ENCODE measurements at regions not wholly inside any gene's neighbourhood (a gene's known extent, or its start where the extent isn't known, plus 50 kb on each side); places are given as distances from the start of the nearest gene placed in this dataset.
A peak's percentile ranks its signal among the peaks of the same experiment; 100 is the strongest.

DNA sequence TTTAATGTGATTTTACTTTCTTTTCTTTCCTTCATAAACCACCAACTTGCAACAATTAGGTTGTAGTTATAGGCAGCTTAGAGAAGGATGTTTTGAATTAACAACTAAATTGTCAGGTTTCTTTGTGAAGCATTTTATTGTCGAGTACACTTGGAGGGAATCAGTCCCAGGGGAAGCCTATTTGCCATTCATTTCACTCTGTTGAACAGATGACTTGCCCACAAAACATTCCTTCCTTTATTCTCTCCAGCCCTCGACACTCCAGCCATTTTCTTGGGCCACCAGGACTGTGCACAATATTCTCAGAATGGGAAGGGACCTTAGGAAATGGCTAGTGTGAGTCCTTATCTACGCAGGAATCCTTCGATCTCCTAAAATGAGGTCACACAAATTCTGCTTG, 620.6 kb downstream of the SOX6 start:
- Mint-ChIP-seq H3K4me3 (no peak overlapping the region), H3K4me1 (ENCODE audit: low read depth) (no peaks in the 10 kb centered on the region), H3K36me3 (no peaks in the 10 kb centered on the region), H3K9me3 (no peaks in the 10 kb centered on the region), H3K27me3 (no peaks in the 10 kb centered on the region), H3K27ac (no peak overlapping the region)
- POLR2A ChIA-PET: no interaction called here
- no peak for DNase-seq
- intact Hi-C loops (cut with micrococcal nuclease): no loop called here
- CTCF ChIA-PET: no interaction called here

DNA sequence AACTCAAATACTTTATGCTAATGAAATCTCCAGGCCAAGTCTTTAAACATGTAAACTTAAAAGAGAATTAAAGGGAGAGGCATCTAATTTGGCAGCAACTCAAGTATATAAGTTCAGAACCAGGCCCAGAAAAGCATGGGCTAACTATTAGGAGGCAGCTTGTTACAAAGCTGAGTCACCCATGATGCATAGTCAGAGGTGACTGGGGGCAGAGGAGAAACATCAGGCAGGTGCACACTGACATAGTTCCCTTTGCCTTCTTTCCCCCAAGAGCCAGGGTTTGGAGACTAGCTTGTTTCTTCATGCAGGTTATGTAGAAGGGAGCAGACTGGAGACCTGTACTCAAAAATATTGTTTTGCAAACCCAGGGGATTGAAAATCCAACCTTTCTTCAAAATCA, 619.0 kb downstream of the SOX6 start:
- Mint-ChIP-seq H3K27ac (no peak overlapping the region), H3K4me3 (no peak overlapping the region), H3K9me3 (no peaks in the 10 kb centered on the region), H3K4me1 (ENCODE audit: low read depth) (no peaks in the 10 kb centered on the region), H3K36me3 (no peaks in the 10 kb centered on the region), H3K27me3 (no peaks in the 10 kb centered on the region)
- intact Hi-C loops (cut with micrococcal nuclease): no loop called here
- ChIA-PET CTCF (no interaction called here), POLR2A (no interaction called here)
- no peak for DNase-seq

DNA sequence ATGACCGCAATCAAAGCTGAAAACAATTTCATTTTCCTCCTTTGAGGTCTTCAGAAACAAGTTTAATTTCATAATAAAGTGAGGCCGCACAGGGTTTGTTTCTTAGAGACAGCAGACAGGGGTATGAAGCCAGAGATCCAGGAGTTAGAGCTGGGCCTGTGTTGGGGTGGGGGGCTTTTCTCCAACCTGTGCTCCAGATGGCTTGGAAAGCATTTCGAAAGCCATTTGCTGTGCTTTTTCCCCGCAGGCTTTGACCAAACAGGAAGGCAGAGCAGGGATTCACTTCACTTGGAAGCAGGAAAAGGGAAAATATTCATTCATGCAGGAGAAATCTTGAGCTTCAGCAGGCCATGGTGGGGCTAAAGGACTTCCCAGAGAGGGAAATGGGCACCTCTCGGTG, 617.4 kb downstream of the SOX6 start:
- Mint-ChIP-seq H3K4me3 (no peak overlapping the region), H3K36me3 (no peaks in the 10 kb centered on the region), H3K4me1 (ENCODE audit: low read depth) (no peaks in the 10 kb centered on the region), H3K27me3 (no peaks in the 10 kb centered on the region), H3K9me3 (no peaks in the 10 kb centered on the region), H3K27ac (no peak overlapping the region)
- intact Hi-C loops (cut with micrococcal nuclease): no loop called here
- CTCF ChIA-PET: no interaction called here
- DNase-seq: no peak
- POLR2A ChIA-PET: no interaction called here

DNA sequence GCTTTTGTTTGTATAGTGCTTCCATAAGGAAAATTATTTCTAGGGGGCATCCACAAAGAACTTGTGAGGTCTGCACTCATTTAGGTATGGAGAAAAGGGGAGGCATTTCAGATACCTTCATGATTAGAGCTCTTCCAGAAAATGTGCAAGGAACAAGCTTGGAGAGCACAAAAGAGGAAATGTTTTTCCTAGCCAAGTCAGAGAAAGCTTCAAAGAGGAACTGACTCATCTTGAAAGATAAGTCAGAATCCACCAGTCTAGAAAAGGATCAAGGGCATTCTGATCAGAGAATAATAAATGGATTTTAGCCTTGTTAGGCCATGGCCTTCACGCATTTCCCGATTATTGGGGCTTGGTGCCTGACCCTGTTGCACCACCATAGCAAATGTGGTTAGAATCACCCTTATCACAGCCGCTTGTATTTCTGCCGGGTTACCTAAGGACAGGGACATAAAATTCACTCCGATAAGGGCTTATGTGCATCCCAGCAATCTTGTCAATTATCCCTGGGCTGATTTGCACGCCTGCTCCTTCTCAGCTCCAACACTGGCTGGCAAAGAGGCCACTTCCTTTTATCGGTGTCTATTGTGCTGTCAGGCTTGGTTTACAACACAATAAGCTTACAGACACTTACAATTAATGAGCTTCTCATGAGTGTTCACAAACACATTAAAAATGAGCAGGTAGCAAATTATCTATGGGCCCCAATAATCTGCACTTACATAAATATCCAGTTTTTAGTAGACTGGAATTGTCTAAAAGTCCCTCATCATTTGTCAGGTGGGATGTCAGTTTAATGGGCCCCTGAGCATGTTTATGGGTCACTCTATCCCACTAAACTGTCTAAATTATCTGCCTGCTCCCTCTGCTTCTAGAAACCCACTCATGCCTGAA, 613.5 kb downstream of the SOX6 start:
- intact Hi-C loops (cut with micrococcal nuclease): no loop called here
- Mint-ChIP-seq H3K4me1 (ENCODE audit: low read depth) (no peaks in the 10 kb centered on the region), H3K36me3 (no peaks in the 10 kb centered on the region), H3K4me3 (no peak overlapping the region), H3K9me3 (no peaks in the 10 kb centered on the region), H3K27me3 (no peaks in the 10 kb centered on the region), H3K27ac (no peak overlapping the region)
- CTCF ChIA-PET: no interaction called here
- no peak for DNase-seq
- POLR2A ChIA-PET: no interaction called here

DNA sequence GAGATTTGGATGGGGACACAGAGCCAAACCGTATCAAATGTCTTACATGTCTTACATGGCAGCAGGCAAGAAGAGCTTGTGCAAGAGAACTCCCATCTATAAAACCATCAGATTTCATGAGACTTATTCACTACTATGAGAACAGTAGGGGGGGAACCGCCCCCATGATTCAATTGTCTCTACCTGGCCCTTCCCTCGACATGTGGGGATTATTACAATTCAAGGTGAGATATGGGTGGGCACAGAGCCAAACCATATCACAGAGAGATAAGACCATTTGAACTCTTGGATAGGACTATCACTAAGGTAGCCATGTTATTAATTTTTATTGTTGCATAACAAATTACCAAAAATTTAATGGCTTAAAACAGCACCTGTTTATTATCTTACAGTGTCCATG, 611.7 kb downstream of the SOX6 start:
- intact Hi-C loops (cut with micrococcal nuclease): no loop called here
- ChIA-PET CTCF (no interaction called here), POLR2A (no interaction called here)
- no peaks in the 10 kb centered on the region for H3K9me3 Mint-ChIP-seq
- no peak overlapping the region for H3K27ac Mint-ChIP-seq
- H3K27me3 Mint-ChIP-seq: no peaks in the 10 kb centered on the region
- H3K4me3 Mint-ChIP-seq: no peak overlapping the region
- DNase-seq: no peak
- no peaks in the 10 kb centered on the region for H3K4me1 Mint-ChIP-seq (ENCODE audit: low read depth)
- no peaks in the 10 kb centered on the region for H3K36me3 Mint-ChIP-seq

DNA sequence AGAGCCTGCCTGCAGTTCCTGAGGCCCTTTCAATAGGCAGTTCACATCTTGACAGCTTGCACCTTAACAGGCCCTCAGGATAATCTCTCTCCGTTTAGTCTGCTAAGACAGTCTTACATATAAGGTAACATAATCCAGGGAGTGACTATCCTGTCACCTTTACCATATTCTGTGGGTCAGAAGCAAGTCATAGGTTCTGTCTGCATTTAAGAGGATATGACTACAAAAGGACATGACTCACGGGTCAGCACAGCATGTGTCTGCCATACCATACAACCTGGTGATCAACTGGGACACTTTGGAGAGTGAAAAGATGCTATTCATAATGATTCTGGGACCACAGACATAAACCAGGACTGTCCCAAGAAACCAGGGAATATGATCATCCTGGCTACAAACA, 611.1 kb downstream of the SOX6 start:
- Mint-ChIP-seq H3K9me3 (no peaks in the 10 kb centered on the region), H3K27ac (no peak overlapping the region), H3K27me3 (no peaks in the 10 kb centered on the region), H3K4me3 (no peak overlapping the region), H3K36me3 (no peaks in the 10 kb centered on the region), H3K4me1 (ENCODE audit: low read depth) (no peaks in the 10 kb centered on the region)
- intact Hi-C loops (cut with micrococcal nuclease): no loop called here
- CTCF ChIA-PET: no interaction called here
- POLR2A ChIA-PET: no interaction called here
- DNase-seq: no peak

DNA sequence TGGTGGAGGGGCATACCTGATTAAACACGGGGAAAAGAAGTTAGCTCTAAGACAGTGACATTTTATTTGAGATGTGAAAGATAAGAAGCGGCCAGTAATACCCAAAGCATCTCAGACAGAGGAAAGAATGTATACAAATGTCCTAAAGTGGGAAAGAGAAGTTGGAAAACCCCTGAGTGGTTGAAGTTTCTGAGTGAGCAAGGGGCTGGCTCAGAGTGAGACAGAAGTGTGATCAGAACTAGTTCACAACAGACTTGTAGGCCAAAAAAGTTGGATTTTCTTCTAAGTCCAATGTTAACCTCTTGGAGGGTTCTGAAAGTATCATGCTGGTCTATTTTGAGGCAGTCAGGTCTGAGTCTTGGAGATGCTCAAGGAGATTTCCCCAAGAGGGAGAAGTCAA, 608.7 kb downstream of the SOX6 start:
- Mint-ChIP-seq H3K9me3 (no peaks in the 10 kb centered on the region), H3K27me3 (no peaks in the 10 kb centered on the region), H3K36me3 (no peaks in the 10 kb centered on the region), H3K4me3 (no peak overlapping the region), H3K27ac (no peak overlapping the region), H3K4me1 (ENCODE audit: low read depth) (no peaks in the 10 kb centered on the region)
- POLR2A ChIA-PET: no interaction called here
- CTCF ChIA-PET: no interaction called here
- intact Hi-C loops (cut with micrococcal nuclease): no loop called here
- DNase-seq: no peak

DNA sequence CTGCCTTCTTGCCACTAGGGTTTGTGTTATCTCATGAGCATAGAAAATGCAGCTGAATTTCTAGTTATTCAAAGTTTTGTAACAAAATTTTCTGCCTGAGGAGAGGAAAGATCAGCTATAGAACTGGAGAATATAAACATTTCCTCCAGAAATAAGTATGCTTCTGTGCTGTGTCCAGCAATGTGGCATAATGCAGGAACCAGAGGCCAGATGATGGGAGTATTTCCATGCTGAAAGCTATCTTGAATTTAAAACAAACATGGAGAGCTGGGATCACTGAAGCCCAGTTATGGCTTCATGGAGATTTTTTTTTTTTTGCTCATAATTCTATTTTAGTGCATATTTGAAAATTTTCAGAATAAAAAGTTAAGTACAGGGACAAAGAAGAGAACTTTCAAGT, 608.2 kb downstream of the SOX6 start:
- no peaks in the 10 kb centered on the region for H3K9me3 Mint-ChIP-seq

DNA sequence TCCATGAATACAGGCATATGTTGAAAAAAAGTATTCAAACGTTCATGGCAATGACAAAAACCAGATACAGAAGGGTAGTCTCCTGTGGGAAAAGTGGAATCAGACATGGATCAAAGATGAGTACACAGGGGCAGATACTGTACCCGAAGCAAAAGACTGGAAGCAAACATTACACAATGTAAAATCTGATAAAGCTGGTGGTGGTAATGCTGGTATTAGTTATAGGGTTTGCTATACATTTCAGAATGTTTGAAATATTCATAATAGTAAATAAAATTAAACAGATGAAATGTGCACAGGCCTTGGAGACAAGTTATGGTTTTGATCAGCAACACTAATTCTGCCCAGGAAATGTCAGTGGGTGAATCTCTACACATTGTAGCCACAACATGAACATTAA, 607.6 kb downstream of the SOX6 start:
- ChIA-PET CTCF (no interaction called here), POLR2A (no interaction called here)
- Mint-ChIP-seq H3K27ac (no peak overlapping the region), H3K9me3 (no peaks in the 10 kb centered on the region), H3K4me3 (no peak overlapping the region), H3K4me1 (ENCODE audit: low read depth) (no peaks in the 10 kb centered on the region), H3K27me3 (no peaks in the 10 kb centered on the region), H3K36me3 (no peaks in the 10 kb centered on the region)
- intact Hi-C loops (cut with micrococcal nuclease): no loop called here
- DNase-seq: no peak

More for the DNA sequence above, 608.2 kb downstream of the SOX6 start:
- intact Hi-C loops (cut with micrococcal nuclease): no loop called here
- no peak for DNase-seq
- Mint-ChIP-seq H3K4me3 (no peak overlapping the region), H3K4me1 (ENCODE audit: low read depth) (no peaks in the 10 kb centered on the region), H3K27ac (no peak overlapping the region), H3K27me3 (no peaks in the 10 kb centered on the region), H3K36me3 (no peaks in the 10 kb centered on the region)
- CTCF ChIA-PET: no interaction called here
- POLR2A ChIA-PET: no interaction called here

DNA sequence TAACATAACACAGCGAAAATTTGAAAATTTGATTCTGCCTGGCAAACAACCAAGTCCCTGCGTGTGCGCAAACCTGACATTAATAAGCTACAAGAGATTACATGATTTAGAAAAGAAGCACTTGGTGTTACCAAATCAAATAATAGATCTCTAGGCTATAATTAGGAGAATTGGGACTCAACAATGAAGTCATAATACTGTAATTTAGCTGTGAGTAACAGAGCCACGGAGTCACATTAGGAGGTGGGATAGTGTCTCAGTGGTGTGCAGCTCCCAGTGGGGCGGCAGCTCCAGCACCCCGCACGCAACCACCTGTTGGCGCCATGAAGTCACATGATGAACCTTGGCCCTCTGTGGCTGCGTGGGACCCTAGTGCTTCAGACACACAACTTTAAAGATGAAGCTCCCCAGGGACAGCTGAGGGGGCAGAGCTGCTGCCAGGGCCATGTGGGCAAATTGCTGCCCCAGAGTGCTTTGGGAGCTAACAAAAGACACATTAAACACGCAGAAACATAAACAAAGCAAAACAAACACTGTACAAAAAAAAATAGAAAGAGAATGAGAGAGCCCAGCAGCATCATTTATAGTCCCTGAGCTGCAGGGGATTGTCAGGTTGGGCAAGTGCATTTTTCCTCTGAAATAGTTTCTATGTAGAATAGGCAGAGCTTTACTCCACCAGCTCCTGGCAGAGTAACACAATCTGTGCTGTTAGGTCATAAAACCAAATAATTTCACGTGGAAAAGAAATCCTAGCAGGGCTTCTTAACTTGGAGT, 605.6 kb downstream of the SOX6 start:
- DNase-seq: no peak
- Mint-ChIP-seq H3K9me3 (no peaks in the 10 kb centered on the region), H3K36me3 (no peaks in the 10 kb centered on the region), H3K27ac (no peak overlapping the region), H3K4me3 (no peak overlapping the region), H3K27me3 (no peaks in the 10 kb centered on the region), H3K4me1 (ENCODE audit: low read depth) (no peaks in the 10 kb centered on the region)
- ChIA-PET CTCF (interaction anchor here (0.6 kb wide), 2 partner anchors 220 to 376 kb away, joined by 3 read pairs; no protein-coding TSS in a partner anchor), POLR2A (no interaction called here)
- intact Hi-C loops (cut with micrococcal nuclease): no loop called here

DNA sequence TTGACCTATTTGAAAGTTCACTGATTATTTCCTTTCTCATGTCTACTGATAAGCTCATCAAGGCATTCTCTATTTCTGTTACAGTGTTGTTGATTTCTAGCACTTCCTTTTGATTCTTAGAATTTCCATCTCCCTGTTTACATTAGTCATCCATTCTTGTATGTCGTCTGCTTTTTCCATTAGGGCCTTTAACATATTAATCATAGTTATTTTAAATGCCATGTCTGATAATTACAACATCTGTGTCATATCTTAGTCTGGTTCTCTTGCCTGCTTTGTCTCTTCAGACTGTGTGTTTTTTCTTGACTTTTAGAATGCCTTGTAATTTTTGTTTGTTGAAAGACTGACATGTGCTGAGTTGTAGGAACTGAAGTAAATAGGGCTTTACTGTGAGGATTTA, 602.1 kb downstream of the SOX6 start:
- Mint-ChIP-seq H3K27ac (no peak overlapping the region), H3K27me3 (peaks cover 3% of the 10 kb centered on the region), H3K36me3 (no peaks in the 10 kb centered on the region), H3K4me1 (ENCODE audit: low read depth) (no peaks in the 10 kb centered on the region), H3K9me3 (no peaks in the 10 kb centered on the region), H3K4me3 (no peak overlapping the region)
- DNase-seq: no peak
- intact Hi-C loops (cut with micrococcal nuclease): no loop called here
- ChIA-PET CTCF (no interaction called here), POLR2A (no interaction called here)

DNA sequence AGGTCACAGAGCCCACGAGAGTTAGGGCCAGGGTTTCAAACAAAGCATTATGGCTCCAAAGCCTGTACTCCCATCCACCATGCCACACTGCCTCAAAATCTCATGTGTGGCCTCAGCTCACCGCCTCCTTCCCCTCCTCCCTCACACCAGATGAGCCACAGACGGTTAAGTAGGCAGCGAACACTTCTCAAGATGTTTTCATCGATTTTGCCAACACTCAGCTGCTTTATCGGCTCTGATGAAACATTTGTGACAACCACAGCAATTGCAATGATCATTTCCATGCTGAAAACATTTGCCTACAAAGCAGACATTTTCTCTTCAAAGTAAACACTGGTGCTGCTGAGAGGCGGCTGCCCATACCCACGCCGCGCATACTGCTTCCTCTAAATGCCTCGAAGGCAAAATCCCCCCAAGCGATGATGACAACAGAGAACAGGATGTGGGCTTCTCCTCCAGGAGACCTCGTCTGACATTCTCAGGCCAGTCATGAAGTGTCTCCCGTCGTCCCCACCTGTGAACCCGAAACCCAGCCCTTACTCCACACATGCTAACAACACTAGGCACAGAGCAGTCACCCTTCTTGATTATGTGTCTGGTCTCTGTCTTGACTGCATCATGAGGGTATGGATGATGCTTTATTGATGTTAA, 599.2 kb downstream of the SOX6 start:
- ChIA-PET POLR2A (no interaction called here), CTCF (no interaction called here)
- no peaks in the 10 kb centered on the region for H3K9me3 Mint-ChIP-seq
- peaks cover 5% of the 10 kb centered on the region for H3K27me3 Mint-ChIP-seq
- intact Hi-C loops (cut with micrococcal nuclease): no loop called here
- peak; percentile 21 for DNase-seq
- H3K4me3 Mint-ChIP-seq: no peak overlapping the region
- H3K4me1 Mint-ChIP-seq (ENCODE audit: low read depth): no peaks in the 10 kb centered on the region
- no peak overlapping the region for H3K27ac Mint-ChIP-seq
- no peaks in the 10 kb centered on the region for H3K36me3 Mint-ChIP-seq

All from activated CD4-positive, alpha-beta memory T cell treated with anti-CD3 and anti-CD28 coated beads for 36 hours (primary cell).